GM21447 (cell line): ENCODE measurements at regions not wholly inside any gene's neighbourhood (a gene's known extent, or its start where the extent isn't known, plus 50 kb on each side); places are given as distances from the start of the nearest gene placed in this dataset.
A peak's percentile ranks its signal among the peaks of the same experiment; 100 is the strongest.

Experiments
- ATAC-seq: cut with Tn5 transposase; IDR thresholded peaks from one replicate; pipeline ENCODE4 v1.9.1; 2021; ENCODE audit not compliant: unreplicated experiment

- no peak for ATAC-seq
These were observed 159.3 kb upstream of the TARS1 start for GRCh38 chr5:33281431-33281843.

GRCh38 chr5:33282157-33282556, 158.6 kb upstream of the TARS1 start:
- no peak for ATAC-seq

- ATAC-seq: no peak
These were observed 158.1 kb upstream of the TARS1 start for GRCh38 chr5:33282696-33283095.

GRCh38 chr5:33283243-33283642, 157.5 kb upstream of the TARS1 start:
- no peak for ATAC-seq

GRCh38 chr5:33284681-33285080, 156.1 kb upstream of the TARS1 start:
- no peak for ATAC-seq

GRCh38 chr5:33287242-33287641, 153.5 kb upstream of the TARS1 start:
- ATAC-seq: no peak

- no peak for ATAC-seq
These were observed 149.4 kb upstream of the TARS1 start for GRCh38 chr5:33291216-33292000.

GRCh38 chr5:33297760-33298216, 143.0 kb upstream of the TARS1 start:
- ATAC-seq: no peak

- peak; percentile 21 for ATAC-seq
These were observed 141.1 kb upstream of the TARS1 start for GRCh38 chr5:33299621-33300208.

GRCh38 chr5:33300209-33300742, 140.5 kb upstream of the TARS1 start:
- peak; percentile 80 for ATAC-seq

GRCh38 chr5:33303579-33304095, 137.1 kb upstream of the TARS1 start:
- no peak for ATAC-seq

- no peak for ATAC-seq
These were observed 136.2 kb upstream of the TARS1 start for GRCh38 chr5:33304601-33305000.

- ATAC-seq: no peak
These were observed 135.2 kb upstream of the TARS1 start for GRCh38 chr5:33305572-33305971.

- no peak for ATAC-seq
These were observed 134.0 kb upstream of the TARS1 start for GRCh38 chr5:33306758-33307157.

GRCh38 chr5:33308586-33308985, 132.2 kb upstream of the TARS1 start:
- ATAC-seq: no peak

- ATAC-seq: no peak
These were observed 131.7 kb upstream of the TARS1 start for GRCh38 chr5:33309068-33309467.

- no peak for ATAC-seq
These were observed 131.0 kb upstream of the TARS1 start for GRCh38 chr5:33309536-33310345.

GRCh38 chr5:33310451-33310850, 130.3 kb upstream of the TARS1 start:
- no peak for ATAC-seq

- ATAC-seq: no peak
These were observed 128.9 kb upstream of the TARS1 start for GRCh38 chr5:33311893-33312292.

GRCh38 chr5:33312571-33313549, 127.9 kb upstream of the TARS1 start:
- ATAC-seq: no peak
